ENCODE measurements at regions not wholly inside any gene's neighbourhood (a gene's known extent, or its start where the extent isn't known, plus 50 kb on each side); places are given as distances from the start of the nearest gene placed in this dataset.

GRCh38 chr5:101067429-101067828 is 164.3 kb upstream of the ST8SIA4 start (continued):
- TF ChIP-seq MNT (IDR thresholded peaks at IDR 0.05): no peak

GRCh38 chr5:101062902-101063301 is 159.8 kb upstream of the ST8SIA4 start:
- intact Hi-C loops (cut with micrococcal nuclease; ENCODE audit: unreplicated experiment) (no loop called here), in situ Hi-C loops (cut with HindIII; ENCODE audit: extremely low pct_ligation_motif_present, low pct_unique_long_range_greater_than_20kb) (no loop called here)
- Histone ChIP-seq H3K9ac (ENCODE audit: insufficient read depth, low read depth, low read length) (no peak overlapping the region), H3K4me2 (ENCODE audit: low read depth, low read length) (no peak overlapping the region), H3K27me3 (ENCODE audit: control insufficient read depth in 1 of 2, insufficient read depth in 2 of 2, low read length in 2 of 2) (no peaks in the 10 kb centered on the region), H4K20me1 (ENCODE audit: insufficient read depth, low read length) (no peaks in the 10 kb centered on the region), H3K27ac (ENCODE audit: extremely low read length, insufficient read depth, low read length) (no peak overlapping the region), H3K4me1 (ENCODE audit: insufficient read depth, low read length) (no peaks in the 10 kb centered on the region), H3K9me3 (ENCODE audit: low read length) (no peaks in the 10 kb centered on the region; the same call in 1 of the 2 replicates), H3K79me2 (ENCODE audit: insufficient read depth, low read length) (no peaks in the 10 kb centered on the region), H2AFZ (ENCODE audit: low read length) (no peak overlapping the region), H3K4me3 (replicated peaks in 1 of 3; ENCODE audit: insufficient read depth in 1 of 3, low read depth in 2 of 3, low read length in 3 of 3) (no peak overlapping the region), H3K36me3 (replicated peaks in 1 of 2; ENCODE audit: control insufficient read depth in 1 of 2, insufficient read depth in 2 of 2, low read length in 2 of 2) (no peaks in the 10 kb centered on the region)
- BruUV-seq (replicated peaks): no TSS peak
- ATAC-seq: no peak
- no peak for FAIRE-seq
- CTCF ChIA-PET (ENCODE audit: low intra/inter-chr PET ratio, low total read pairs): no interaction called here
- TF ChIP-seq ZNF160 (CRISPR knock-in tag; IDR thresholded peaks at IDR 0.05) (peak; percentile 88; the same call in 1 of the 2 replicates), ZNF225 (CRISPR knock-in tag; IDR thresholded peaks at IDR 0.05) (no peak)
- POLR2A ChIA-PET: no interaction called here
- DNase-seq (ENCODE audit: low spot score): no peak

GRCh38 chr5:101047181-101047580 is 144.1 kb upstream of the ST8SIA4 start:
- H3K9me3 ChIP-seq (ENCODE audit: low read length): no peaks in the 10 kb centered on the region
- H3K9ac ChIP-seq (ENCODE audit: insufficient read depth, low read depth, low read length): no peak overlapping the region
- H3K27ac ChIP-seq (ENCODE audit: extremely low read length, insufficient read depth, low read length): no peak overlapping the region
- no peaks in the 10 kb centered on the region for H3K27me3 ChIP-seq (ENCODE audit: control insufficient read depth in 1 of 2, insufficient read depth in 2 of 2, low read length in 2 of 2)
- H2AFZ ChIP-seq (ENCODE audit: low read length): no peak overlapping the region
- TF ChIP-seq JUN (CRISPR knock-in tag; IDR thresholded peaks at IDR 0.05): no peak
- TF ChIP-seq ZNF788 (CRISPR knock-in tag; IDR thresholded peaks at IDR 0.05; ENCODE audit: borderline replicate concordance): no peak
- TF ChIP-seq ZNF468 (CRISPR knock-in tag; IDR thresholded peaks at IDR 0.05): no peak
- TF ChIP-seq, protein P1, sequence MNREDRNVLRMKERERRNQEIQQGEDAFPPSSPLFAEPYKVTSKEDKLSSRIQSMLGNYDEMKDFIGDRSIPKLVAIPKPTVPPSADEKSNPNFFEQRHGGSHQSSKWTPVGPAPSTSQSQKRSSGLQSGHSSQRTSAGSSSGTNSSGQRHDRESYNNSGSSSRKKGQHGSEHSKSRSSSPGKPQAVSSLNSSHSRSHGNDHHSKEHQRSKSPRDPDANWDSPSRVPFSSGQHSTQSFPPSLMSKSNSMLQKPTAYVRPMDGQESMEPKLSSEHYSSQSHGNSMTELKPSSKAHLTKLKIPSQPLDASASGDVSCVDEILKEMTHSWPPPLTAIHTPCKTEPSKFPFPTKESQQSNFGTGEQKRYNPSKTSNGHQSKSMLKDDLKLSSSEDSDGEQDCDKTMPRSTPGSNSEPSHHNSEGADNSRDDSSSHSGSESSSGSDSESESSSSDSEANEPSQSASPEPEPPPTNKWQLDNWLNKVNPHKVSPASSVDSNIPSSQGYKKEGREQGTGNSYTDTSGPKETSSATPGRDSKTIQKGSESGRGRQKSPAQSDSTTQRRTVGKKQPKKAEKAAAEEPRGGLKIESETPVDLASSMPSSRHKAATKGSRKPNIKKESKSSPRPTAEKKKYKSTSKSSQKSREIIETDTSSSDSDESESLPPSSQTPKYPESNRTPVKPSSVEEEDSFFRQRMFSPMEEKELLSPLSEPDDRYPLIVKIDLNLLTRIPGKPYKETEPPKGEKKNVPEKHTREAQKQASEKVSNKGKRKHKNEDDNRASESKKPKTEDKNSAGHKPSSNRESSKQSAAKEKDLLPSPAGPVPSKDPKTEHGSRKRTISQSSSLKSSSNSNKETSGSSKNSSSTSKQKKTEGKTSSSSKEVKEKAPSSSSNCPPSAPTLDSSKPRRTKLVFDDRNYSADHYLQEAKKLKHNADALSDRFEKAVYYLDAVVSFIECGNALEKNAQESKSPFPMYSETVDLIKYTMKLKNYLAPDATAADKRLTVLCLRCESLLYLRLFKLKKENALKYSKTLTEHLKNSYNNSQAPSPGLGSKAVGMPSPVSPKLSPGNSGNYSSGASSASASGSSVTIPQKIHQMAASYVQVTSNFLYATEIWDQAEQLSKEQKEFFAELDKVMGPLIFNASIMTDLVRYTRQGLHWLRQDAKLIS (CRISPR knock-in tag; IDR thresholded peaks at IDR 0.05): no peak
- TF ChIP-seq ZSCAN30 (CRISPR knock-in tag; IDR thresholded peaks at IDR 0.05): no peak
- TF ChIP-seq JUND (CRISPR knock-in tag; IDR thresholded peaks at IDR 0.05): no peak
- no peak for TF ChIP-seq ZNF260 (CRISPR knock-in tag; IDR thresholded peaks at IDR 0.05; ENCODE audit: borderline replicate concordance, low read depth)
- TF ChIP-seq KLF13 (CRISPR knock-in tag; IDR thresholded peaks at IDR 0.05): no peak
- TF ChIP-seq HOXA9 (CRISPR knock-in tag; IDR thresholded peaks at IDR 0.05; ENCODE audit: borderline replicate concordance): no peak
- no peaks in the 10 kb centered on the region for H3K36me3 ChIP-seq (replicated peaks in 1 of 2; ENCODE audit: control insufficient read depth in 1 of 2, insufficient read depth in 2 of 2, low read length in 2 of 2)
- intact Hi-C loops (cut with micrococcal nuclease; ENCODE audit: unreplicated experiment) (no loop called here), in situ Hi-C loops (cut with HindIII; ENCODE audit: extremely low pct_ligation_motif_present, low pct_unique_long_range_greater_than_20kb) (no loop called here)
- DNase-seq (ENCODE audit: low spot score) (no peak), FAIRE-seq (no peak), ATAC-seq (no peak)
- ChIA-PET POLR2A (no interaction called here), CTCF (ENCODE audit: low intra/inter-chr PET ratio, low total read pairs) (no interaction called here)
- no peaks in the 10 kb centered on the region for H3K79me2 ChIP-seq (ENCODE audit: insufficient read depth, low read length)
- no peaks in the 10 kb centered on the region for H4K20me1 ChIP-seq (ENCODE audit: insufficient read depth, low read length)
- no peak overlapping the region for H3K4me2 ChIP-seq (ENCODE audit: low read depth, low read length)
- no peaks in the 10 kb centered on the region for H3K4me1 ChIP-seq (ENCODE audit: insufficient read depth, low read length)
- H3K4me3 ChIP-seq (replicated peaks in 1 of 3; ENCODE audit: insufficient read depth in 1 of 3, low read depth in 2 of 3, low read length in 3 of 3): no peak overlapping the region
- 11% methylated on average over 2 of the region's 2 CpGs for WGBS (ENCODE audit: low lambda C conversion rate)
- no TSS peak for BruUV-seq (replicated peaks)
